Ammon's horn (tissue), 1 donor: ENCODE measurements at regions not wholly inside any gene's neighbourhood (a gene's known extent, or its start where the extent isn't known, plus 50 kb on each side); places are given as distances from the start of the nearest gene placed in this dataset.
A peak's percentile ranks its signal among the peaks of the same experiment; 100 is the strongest.
"Not testable (repeated sequence)": the region's sequence is repeated elsewhere in the genome, so short reads cannot be mapped to it uniquely, and the experiment has no call there.

Experiments used
- DNase-seq: peaks from one replicate; pipeline ENCODE4 v3.0.0-alpha.2; 2016; ENCODE audit warnings: low spot score

DNA sequence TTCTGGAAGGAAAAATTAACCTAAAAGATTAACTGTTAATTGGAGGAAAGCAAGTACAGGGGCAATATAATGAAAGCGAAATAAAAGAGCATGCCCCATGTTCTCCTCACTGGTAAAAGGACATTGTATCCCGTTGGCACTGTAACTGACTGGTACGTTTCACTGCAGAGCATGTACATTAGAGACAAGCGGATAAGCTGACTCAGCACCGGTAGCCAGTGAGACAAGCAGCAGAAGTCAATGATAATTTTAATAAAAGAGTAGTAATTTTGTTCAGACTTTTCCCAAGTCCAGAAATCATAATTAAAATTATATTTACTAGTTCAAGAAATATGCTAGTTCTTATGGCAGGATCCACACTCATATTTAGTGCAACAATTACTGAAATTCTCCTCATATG, 161.5 kb upstream of the VWC2 start:
- no peak for DNase-seq

DNA sequence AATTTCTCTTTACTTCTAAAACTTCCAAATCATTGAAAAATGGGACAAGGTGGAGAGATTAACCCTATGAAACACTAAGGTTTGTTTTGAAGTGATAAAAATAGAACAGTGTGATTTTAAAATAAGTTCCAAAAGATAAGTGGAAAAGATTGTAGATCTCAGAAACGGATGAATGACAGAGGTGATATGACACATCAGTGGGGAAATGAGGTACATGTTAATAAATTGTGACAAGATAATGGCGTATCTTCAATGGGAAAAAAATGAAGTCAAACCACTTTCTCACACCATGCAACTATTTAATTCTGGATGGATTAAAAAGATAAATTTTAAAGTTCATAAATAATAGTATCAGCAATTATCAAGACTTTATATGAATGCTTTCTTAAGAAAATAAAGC, 159.7 kb upstream of the VWC2 start:
- no peak for DNase-seq

- DNase-seq, result not testable (repeated sequence)
These were observed 158.5 kb upstream of the VWC2 start for GRCh38 chr7:49614974-49615373.

- no peak for DNase-seq
These were observed 155.4 kb upstream of the VWC2 start for GRCh38 chr7:49618028-49618427.

- no peak for DNase-seq
These were observed 149.5 kb upstream of the VWC2 start for GRCh38 chr7:49623943-49624342.

GRCh38 chr7:49624611-49625010, 148.8 kb upstream of the VWC2 start:
- no peak for DNase-seq

- DNase-seq, result no peak
These were observed 142.9 kb upstream of the VWC2 start for GRCh38 chr7:49630513-49630912.

GRCh38 chr7:49631071-49631815, 142.2 kb upstream of the VWC2 start:
- peak; percentile 40 for DNase-seq

GRCh38 chr7:49631960-49632359, 141.5 kb upstream of the VWC2 start:
- DNase-seq, result no peak

- DNase-seq, result no peak
These were observed 137.6 kb upstream of the VWC2 start for GRCh38 chr7:49635800-49636199.

- DNase-seq, result no peak
These were observed 137.0 kb upstream of the VWC2 start for GRCh38 chr7:49636400-49636799.

GRCh38 chr7:49638166-49638565, 135.3 kb upstream of the VWC2 start:
- DNase-seq, result no peak

GRCh38 chr7:49639068-49639593, 134.3 kb upstream of the VWC2 start:
- no peak for DNase-seq

GRCh38 chr7:49639808-49640207, 133.6 kb upstream of the VWC2 start:
- DNase-seq, result no peak

DNA sequence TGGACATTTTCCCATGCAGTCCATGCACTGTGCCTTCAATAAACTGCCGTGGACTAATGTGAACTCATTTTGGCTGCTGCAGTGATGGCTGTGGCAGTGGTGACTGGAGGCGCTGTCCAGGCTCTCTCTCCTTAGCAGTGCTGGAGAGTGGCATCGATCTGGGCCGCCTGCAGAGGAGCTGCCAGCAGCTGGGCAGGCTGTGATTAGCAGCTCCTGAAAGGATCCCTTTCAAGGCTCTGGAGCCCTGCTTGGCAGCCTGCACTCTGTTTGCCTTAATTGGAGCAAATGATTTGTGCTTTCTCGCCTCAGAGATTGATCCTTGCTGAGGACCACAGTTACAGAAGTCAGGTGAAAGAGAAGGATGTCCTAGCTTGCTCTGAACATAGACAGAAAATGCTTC, 130.1 kb upstream of the VWC2 start:
- peak; percentile 79 for DNase-seq

DNA sequence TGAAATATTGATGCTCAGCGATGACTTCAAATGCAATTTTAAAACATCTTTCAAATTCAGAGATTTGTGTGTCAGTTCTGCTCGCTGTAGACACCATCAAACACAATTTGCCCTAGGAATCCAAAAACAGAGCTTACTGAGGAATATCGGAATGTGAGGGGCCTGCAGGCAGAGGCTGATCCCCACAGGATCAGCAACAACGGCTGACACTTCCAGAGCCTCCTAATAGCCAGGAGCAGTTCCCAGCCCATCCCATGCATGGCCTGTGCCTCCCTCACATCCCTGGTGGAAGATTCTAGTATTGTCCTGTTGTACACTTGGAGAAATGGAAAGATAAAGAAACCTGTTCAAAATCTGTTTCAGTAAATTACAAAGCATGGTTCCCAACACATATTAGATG, 129.7 kb upstream of the VWC2 start:
- DNase-seq, result no peak

GRCh38 chr7:49644396-49645166, 128.9 kb upstream of the VWC2 start:
- no peak for DNase-seq

DNA sequence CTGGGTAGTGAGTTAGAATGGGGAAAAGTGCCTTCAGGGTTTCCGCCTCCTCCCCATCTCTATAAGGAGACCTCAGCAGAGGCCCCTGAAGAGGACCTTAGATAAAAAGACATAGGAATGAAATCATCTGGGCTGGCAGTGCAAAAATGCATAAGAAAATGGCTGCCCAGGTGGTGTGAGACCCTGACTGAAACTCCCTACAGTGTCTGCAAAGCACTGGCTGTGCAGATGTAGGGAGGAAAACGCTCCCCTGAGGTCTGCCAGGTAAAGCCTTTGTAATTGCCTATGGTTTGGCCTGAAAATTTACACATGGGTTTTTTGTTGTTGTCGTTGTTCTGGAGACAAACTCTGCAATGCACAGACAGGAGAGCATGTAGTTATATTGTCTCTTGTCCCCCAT, 128.1 kb upstream of the VWC2 start:
- no peak for DNase-seq

GRCh38 chr7:49660170-49660783, 113.2 kb upstream of the VWC2 start:
- no peak for DNase-seq

DNA sequence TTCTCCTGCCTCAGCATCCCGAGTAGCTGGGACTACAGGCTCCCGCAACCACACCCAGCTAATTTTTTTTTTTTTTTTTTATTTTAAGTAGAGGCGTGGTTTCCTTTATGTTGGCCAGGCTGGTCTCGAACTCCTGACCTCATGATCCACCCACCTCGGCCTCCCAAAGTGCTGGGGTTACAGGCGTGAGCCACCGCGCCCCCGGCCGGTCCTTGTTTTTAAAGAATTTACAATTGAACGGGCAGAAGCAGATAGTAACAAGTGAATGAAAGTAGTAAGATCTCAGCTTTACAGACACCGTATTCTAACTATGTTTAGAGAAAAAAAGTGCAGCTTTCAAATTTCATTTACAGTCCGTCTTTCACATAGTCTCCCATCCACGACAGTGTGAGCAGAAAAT, 112.5 kb upstream of the VWC2 start:
- DNase-seq, result no peak

GRCh38 chr7:49665963-49666362, 107.5 kb upstream of the VWC2 start:
- not testable (repeated sequence) for DNase-seq

GRCh38 chr7:49666764-49667163, 106.7 kb upstream of the VWC2 start:
- DNase-seq, result no peak

DNA sequence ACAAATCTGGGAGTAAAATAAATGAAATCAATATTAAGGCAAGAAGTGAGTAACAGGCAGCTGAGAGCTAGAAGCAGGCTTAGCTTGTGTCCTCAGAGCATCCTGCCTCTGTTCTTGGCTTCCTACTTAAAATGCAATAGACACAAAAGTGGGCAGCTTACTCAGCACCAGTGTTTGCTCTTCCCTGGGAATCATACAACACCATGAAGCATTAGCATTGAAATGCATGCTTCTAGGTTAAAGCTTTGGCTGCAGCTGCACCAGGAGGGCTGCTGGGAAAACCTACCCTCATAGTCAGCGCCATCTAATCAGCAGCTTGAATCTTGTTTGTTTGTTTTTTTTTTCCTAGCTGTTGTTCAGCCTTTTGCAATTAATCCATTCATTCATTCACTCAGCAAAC, 104.2 kb upstream of the VWC2 start:
- peak; percentile 15 for DNase-seq
